ENCODE measurements at regions not wholly inside any gene's neighbourhood (a gene's known extent, or its start where the extent isn't known, plus 50 kb on each side); places are given as distances from the start of the nearest gene placed in this dataset.

DNA sequence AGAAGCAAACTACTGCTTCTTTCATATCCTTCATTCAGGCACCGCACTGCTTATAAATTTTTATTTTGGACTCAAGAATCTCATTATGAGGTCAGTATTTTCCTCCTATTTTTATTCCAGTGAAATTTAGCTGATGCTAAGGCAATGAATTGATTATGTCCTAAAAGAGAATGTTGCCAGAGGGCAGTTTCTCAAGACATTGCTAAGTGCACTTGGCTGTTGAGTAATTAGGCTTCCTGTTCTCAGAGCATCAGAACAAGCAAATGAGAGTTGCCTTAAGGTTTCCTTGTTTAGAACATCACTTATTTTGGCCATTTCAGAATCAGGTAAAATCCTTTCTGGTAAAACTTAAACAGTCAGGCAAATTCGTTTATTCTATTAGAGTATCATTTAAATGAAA lies 548.6 kb upstream of the ZEB2 start:
- no peak for DNase-seq

DNA sequence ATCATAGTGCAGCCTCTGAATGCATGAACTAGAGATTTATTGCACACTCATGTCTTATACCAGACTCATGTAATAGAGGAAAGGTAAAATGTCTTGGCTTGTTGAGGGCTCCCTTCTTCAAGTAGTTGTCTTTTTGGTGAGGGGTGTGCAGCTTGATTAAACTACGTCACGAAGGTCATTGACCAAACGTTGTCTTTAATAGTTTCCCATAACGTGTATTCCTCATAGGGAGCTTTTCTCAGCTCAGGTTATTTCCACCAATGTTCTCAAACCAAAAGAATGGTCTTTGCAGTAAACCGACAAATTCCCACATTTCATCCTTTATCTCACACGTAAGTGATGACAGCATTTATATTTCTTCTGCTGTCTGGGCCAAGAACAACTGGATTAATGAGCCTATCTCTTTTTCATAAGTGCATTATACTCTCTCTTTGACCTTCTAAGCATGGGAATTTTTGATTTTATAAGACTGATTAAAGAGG lies 547.7 kb upstream of the ZEB2 start:
- no peak for DNase-seq

DNA sequence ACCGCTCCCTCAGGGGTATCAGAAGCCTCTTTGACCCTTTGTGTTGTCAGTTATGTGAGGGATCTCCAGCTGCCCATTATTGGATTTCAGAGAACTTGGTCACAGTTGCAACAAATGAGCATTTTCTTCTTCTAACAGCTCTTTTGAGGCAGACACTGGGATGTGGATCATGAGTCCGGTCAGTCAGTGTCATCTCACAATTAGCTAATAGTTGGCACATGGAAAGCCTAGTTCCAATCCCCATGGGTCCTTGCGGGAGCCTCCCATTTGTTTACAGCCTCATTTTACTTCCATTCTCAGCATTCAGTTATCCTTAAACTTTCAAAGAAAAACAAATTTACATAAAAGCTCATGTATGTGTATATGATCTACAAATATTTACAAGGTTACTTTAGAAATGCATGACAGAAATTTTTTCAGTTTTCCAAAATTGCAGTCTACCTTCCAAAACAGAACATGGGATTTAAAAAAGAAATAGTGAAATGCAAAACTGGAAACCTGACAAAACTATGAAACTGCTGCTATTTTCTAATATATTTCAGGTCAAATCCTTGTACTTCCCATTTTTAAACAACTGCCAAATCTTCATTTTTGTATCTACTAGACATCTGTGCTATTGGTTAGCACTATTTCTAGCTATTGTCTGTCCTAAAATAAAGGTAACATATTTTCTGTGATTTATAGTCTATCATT lies 547.1 kb upstream of the ZEB2 start:
- no peak for DNase-seq

DNA sequence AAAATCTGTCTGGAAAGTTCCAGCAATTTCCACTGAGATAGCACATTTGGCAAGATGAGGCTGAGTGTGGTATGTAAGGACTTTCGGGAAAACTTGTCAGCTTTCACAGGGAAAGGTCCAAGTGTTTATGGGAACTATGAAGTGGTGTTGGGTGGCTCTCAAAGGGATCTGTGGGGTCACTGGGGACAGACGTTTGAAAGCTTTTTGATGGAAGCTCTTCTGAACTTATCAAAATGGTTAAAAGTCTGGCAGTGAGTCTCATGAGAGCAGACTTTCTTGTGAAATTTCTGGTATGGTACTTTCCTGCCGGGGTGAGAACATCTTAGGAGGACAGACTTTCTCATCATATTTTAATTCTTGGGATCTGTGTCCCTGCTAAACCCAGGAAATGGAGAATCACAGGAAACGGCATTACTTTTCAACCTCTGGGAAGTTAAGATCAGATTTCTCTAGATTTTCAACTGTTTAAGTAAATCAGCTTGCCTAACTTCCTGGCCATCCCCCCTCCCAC lies 546.3 kb upstream of the ZEB2 start:
- DNase-seq = no peak

DNA sequence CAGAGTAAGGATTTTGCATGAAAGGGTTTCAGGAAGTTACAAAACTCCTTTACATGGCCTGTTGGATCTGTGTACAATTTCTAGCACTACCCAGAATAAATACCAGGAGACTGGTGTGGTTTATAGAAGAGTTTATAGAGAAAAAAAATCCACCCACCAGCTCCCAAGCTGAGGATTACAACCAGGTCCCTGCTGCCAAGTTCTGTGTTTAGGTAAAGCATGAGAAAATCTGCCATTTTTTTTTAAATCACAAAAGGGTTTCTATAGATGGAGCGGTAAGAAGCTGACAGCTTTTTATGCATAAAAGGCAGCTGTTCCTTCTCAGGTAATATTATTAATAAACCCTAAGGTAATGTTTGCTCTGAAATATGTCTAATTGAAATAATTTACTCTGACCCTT lies 545.4 kb upstream of the ZEB2 start:
- DNase-seq = no peak

DNA sequence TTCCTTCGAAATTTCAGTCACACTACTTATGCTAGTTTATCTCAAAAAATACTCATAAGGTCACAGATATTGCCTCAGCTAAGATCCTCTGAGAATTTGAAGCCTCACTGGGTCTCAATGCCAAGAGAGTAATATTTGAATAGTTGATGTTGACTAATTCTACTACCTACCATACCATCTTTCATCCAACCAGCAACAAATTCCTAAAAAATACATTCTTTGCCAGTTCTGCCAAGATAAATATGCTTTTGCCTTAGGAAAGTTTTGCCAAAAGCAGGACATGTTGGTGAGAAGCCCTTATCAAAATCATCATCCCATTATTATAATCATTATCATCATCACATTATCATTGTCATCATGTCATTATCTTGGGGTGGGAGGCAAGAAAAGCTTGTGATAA lies 544.6 kb upstream of the ZEB2 start:
- no peak for DNase-seq

DNA sequence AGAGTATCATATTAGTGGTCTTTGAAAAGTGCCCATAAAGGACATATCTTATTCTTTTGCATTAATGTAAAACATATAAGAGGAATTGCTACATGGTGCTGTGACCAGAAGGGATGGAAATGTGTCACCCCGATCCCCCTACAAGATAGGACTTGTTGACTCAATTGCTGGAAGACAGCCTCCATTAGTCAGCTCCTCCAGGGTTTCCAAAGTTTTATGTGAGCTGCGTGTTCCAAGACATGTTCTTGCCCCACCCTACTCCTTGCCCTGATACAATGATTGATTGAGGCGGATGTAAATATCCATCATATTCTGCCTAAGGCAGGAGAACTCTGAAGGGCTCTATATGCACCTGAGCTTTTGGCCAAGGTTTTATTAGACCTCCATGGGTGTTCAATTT lies 541.0 kb upstream of the ZEB2 start:
- no peak for DNase-seq

DNA sequence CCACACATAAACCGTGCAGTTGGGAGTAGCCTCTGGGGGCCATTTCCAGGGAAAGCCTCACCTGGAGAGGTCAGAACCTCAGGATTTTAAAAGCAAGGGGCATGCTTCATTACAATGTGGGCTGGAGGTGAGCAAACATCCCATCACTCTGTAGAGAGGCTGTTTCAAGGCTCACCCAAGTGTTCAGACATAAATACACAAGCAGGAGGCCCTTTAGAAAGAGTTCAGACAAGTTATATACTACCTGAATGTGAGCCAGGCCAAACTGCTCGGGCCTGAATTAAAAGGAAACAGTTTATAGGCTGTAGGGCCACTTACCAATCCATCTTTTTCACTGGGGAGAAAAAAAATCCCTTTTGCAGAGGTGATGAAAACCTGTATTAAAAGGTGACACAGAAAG lies 540.0 kb upstream of the ZEB2 start:
- no peak for DNase-seq

DNA sequence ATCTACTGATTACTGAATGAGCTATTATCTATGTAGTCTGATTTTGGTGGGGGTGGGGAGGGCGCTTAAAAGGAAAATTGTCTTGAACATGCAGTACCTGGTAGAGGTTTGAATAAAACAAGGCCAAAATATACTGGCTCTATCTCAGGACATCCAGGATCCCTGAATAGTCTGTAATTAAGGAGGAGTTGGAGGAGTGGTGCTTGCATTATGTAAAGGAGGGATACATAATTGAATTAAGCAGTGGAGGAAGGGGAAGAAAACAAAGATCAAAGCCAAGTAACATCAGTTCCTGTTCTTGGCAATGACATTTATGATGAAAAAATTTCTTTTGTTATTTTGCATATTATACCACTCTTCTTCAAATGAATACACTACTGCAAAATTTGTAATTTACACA lies 539.4 kb upstream of the ZEB2 start:
- DNase-seq = no peak

DNA sequence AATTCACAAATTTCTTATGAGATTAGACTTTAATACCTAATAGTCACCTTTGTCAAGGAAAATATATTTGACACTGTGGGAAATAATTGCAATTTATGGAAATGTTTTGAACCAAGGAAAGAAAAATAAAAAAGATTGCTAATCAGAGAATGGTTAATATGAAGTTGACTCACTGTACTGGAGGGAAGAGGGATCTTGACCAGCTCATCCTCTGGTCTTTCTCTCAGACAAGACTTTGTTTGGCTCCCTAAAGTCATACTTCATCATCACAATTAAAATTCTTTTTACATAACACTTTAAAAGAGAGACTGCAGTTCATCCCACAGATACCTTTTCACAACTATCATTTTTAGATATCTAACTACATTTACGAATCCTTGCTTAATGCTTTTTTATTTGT lies 538.5 kb upstream of the ZEB2 start:
- DNase-seq = no peak

DNA sequence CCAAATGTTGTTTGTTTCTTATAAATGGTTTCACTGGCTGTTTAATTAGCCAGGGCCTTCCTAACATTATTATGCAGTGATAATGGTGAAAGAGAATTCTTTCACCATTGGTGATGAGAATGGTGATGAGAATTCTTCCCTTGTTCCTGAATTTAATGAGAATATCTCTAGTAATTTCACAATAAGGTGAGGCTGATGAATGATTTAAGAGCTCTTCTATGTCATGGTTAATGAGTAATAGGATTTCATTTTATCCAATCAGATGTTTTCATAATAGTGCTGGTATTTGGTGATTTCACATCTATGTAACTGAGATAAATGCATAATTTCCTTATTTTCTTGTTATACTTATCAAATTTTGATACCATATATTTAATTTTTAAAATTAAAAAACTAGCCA lies 535.7 kb upstream of the ZEB2 start:
- no peak for DNase-seq

DNA sequence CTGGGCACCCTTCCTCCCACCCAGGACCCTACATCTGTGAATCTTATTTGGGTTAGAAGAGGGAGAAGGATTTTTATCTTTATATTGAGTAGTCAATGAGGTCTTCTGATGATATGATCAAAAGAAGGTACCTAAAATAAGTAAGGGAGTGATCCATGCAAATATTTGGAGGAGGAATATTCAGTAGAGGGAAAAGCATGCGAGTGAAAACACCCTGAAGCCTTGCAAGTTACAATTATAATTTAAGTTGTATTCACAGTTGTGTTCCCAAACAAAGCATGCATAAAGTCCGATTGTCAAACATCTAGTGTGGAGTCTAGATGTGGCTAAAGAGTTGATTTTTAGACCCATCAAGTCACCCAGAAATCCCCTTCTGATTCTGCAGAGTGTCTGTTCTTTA lies 530.2 kb upstream of the ZEB2 start:
- DNase-seq = no peak

DNA sequence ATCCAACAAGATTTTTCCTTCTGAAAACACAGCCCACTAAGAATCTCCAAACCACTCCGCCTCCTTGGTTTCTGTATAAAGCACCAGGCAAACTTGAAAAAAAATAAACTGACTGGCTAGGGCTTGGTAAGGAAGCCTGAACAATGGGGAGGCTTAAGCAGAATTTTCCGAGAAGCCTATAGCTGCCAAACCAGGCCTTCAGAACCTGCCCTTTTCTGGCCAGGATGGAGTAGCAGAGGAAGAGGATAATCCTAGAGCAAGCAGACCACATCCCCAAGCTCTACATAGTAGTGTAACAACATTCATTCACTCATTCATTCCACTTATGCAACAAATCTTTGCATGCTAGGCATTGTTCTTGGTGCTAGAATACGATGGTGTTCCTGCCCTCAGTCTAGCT lies 529.6 kb upstream of the ZEB2 start:
- no peak for DNase-seq

DNA sequence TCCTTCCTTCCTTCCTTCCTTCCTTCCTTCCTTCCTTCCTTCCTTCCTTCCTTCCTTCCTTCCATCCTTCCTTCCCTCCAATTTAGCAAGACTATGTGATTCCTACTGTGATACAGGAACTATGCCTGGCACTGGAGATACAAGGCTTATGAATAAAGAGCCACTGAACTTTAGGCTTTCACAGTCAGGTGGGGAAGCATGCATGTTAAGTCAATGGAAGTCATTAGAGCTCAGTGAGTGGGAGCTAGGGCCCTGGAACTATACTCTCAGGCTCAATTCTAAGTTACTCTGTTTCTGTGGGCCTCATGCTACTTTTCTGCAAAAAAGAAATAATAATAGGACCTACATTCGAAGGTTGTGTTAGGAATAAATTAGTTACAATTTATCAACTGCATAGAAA lies 527.6 kb upstream of the ZEB2 start:
- no peak for DNase-seq

DNA sequence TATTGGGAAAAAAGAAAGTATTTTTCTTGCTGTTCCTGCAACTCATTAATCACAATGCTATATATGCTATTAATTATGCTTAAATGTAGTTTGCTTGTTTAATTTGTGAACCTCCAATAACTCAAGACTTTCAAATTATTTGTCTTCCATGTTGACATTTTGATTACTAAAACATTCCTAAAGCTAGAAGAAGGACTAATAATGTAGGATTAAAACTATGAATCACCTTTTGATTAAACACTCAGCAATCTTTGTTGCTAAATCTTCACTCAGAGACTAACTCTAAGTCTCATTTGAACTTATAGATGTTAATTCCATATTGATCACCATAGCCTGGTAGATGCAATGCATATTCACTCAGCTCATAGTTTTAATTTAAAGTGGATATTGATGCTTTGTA lies 524.6 kb upstream of the ZEB2 start:
- no peak for DNase-seq

DNA sequence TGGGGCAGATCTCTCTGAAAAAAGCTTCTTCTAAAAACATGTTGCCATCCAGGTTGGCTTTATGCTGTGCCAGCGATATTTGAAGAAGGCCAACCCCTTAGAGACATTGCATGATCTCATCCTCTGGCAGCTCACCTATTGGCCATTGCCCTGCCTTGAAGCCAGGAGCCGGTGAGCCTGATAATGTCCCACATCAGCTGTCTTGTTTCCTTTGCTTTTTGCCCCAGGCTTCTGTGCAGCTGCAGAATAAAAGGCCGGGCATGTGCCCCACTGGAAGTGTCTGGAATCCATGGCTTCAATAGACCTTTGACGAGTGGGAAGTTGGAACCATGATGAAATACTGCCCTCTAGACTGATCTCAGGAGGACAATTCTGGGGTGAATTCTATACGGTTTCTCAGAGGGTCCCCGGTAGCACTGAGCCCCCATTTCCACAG lies 523.5 kb upstream of the ZEB2 start:
- DNase-seq = no peak

DNA sequence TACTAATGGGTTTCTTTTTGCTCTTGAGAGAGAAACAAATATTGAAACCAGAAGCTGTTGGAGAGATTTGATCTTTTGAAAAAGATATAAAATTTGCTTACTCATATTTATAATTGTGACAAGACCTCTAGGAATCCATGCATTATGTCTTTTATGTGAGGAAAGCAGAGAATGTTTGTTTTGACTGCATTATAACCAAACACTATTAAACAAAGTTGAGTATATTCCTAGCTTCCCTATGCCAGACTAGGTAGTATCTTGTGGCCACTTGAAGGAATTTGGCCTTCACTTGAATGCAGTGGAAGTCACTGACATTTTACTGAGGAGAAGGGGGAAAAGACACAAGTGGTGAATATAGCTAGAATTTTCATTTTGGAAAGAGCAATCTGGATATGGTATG lies 521.8 kb upstream of the ZEB2 start:
- DNase-seq = no peak

DNA sequence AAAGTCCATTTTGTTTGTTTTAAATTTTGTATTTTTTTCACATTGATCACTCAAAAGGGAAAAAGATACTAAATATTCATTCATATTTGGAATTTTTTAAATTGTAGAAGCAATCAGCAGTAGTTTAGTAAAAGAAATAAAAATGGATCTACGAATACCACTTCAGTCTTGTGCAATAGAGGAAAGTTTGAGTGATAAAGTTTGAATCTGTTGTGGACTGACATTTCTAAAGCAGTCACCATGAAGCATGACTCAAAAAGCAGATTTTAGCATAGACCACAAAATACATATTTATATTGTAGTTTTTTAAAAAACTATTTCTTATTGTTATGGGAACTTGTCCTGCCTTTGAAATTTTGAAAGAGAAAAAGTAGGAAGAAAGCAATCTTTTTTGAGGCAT lies 520.5 kb upstream of the ZEB2 start:
- no peak for DNase-seq

DNA sequence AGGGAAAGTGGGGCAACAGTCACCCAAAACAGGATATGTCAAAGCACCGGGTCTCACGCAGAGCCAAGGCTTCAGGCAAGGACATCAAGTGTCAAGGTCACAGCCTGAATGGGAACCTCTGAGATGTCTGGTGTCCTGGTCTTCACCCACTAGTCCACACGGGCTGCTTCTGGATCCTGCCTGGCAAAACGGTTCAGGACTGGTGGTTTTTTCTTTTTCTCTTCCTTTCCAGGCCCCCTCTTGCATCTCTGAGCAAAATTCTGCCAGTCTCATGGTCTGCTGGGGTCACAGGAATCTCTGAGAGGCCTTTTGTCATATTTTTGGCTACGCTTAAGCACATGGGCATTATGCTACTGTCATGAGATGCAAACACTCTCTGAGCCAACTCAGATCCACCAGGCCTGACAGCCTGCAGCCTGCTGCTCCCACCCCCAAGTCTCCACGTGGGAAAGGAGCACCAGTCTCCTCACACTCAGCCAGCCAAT lies 518.2 kb upstream of the ZEB2 start:
- DNase-seq = no peak

DNA sequence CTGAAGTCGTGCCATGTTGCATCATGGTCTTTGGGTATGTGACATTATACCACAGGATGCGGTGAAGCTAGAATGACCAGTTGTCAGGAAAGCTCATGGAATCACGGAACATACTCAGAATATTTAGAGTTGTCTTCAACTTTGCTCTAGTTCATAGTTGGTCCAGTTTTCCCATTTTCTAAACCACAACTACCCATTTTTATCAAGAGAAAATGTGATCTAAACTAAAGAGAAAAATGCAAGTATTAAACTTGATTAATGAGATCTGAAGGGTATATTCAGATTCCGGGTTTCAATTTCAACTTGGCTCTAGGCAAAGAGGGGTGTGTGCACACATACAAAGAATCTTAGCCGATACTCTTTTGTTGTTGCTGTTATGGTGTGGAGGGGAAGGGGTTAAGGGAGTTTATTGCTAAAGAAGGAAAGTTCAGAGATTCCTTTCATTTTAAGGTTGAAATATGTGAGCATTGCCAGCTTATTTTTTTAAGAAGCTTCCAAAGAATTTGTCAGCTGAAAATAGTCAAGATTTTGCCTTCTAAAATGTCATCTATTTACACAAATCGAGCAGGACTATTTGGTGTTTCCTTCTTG lies 516.6 kb upstream of the ZEB2 start:
- DNase-seq = no peak

DNA sequence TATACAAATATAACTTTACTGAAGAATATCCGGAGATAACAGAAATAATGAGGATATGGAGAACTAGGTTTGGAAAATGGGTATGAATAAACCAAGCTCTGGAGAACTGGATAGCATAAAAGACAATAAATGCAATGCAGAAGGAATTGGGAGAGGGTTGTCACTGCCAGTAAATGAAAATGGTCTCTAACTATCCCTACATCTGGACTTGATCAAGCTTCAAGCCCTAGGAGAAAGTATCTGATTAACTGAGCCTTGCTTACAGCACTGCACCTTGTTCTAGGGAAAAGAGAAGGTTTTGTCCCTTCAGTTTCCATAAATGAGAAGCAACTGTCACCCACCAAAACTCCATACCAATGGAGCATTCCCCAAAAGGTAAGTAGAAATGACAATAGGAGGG lies 514.6 kb upstream of the ZEB2 start:
- no peak for DNase-seq

DNA sequence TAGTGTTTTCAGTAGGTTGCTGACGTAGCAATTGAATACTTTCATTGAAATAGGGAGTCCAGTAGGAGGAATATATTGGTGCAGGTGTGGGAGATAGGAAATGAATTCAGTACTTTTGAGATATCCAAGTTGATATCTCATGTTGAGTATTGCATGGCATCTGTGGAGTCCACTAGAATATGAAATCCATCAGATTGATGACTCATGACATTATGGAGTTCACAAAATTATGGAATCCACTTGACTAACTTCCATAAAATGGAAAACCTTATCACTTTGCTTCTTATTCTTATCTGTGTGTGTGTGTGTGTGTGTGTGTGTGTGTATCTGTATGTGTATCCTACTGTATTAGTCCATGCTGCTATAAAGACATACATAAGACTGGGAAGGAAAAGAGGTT lies 513.5 kb upstream of the ZEB2 start:
- DNase-seq = no peak

DNA sequence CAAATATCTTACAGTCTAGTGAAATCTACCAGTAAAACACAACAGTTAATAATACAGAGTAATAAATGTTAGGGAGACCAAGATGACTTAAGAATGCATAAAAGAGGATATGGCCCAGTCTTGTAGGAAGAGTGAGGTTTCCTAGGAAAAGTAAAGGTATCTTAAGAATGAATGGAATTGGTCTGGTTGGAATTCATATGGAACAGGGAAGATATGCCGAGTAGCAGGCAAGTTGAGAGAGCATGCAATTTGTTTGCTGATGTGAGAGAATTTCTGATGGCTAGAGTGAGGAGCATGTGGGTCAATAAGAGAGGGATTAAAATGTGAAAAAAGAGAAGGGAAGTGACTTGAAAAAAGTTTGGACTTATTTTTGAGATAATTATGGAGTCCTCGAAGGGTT lies 512.9 kb upstream of the ZEB2 start:
- no peak for DNase-seq

DNA sequence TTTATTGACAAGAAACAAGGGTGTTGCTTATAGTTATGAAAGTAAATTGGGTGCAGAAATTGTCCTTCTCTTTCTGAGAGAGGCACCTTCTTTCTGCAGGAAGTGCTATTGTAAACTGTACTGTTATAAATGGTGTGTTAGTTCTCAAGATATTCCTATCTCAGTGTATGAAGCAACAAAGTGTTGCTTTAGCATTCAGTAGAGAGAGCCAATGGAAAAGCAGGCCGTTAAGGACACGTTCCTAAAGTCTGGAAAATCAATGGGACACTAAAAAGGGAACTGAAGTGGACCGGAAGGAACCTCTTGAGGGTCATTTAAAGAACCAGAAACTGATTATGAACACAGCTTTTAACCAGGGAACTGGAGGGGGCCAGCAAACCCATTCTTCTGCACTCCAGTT lies 510.0 kb upstream of the ZEB2 start:
- no peak for DNase-seq

DNA sequence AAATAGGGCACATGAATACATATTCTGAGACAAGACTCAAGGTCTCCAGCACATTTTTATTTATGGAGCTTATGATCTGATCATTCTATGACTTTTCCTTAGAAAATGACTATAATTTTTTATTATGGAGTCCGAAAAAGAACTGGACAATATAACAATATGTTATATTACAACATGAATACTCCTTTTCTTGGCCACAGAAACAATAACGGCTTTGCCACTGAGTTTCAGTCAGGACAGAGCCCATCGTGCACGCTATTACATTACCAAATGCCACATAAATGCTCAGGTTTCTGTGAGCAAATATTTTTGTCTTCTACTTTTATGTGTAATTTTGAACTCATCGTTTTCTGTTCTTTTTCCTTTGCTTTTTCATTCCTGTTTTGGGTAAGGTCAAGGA lies 509.2 kb upstream of the ZEB2 start:
- no peak for DNase-seq

Measured in NCI-H187 treated with DMSO at 0.1 percent for 48 hours (cell line).